Smooth muscle cell (in vitro differentiated cells): ENCODE measurements at regions not wholly inside any gene's neighbourhood (a gene's known extent, or its start where the extent isn't known, plus 50 kb on each side); places are given as distances from the start of the nearest gene placed in this dataset.

Experiments
- DNase-seq: peaks from one replicate; lab custom pipeline; 2025; ENCODE audit not compliant: unreplicated experiment; lab: John Stamatoyannopoulos, UW
- H2AFZ ChIP-seq: fragments of 200-600 bp; sonication (generic); 2 replicates; pipeline ENCODE4 v1.6.0; 2016; ENCODE audit warnings: antibody characterized with exemption, low read depth, mild to moderate bottlenecking
- H3F3A ChIP-seq: fragments of 200-600 bp; sonication (generic); 2 replicates; pipeline ENCODE4 v1.6.0; 2017; ENCODE audit warnings: antibody characterized with exemption, low read depth
- H3K27ac ChIP-seq: fragments of 200-600 bp; sonication (generic); 2 replicates; pipeline ENCODE4 v1.5.1; 2016; ENCODE audit warnings: low read depth, mild to moderate bottlenecking
- H3K27me3 ChIP-seq: fragments of 200-600 bp; sonication (generic); 2 replicates; pipeline ENCODE4 v1.6.1; 2016; ENCODE audit warnings: low read depth, mild to moderate bottlenecking
- H3K36me3 ChIP-seq: fragments of 200-600 bp; sonication (generic); 2 replicates; pipeline ENCODE4 v1.5.1; 2016; ENCODE audit warnings: low read depth
- H3K4me1 ChIP-seq: fragments of 200-600 bp; sonication (generic); 2 replicates; pipeline ENCODE4 v1.5.1; 2016; ENCODE audit warnings: low read depth
- H3K4me2 ChIP-seq: fragments of 200-600 bp; sonication (generic); 2 replicates; pipeline ENCODE4 v1.6.0; 2016; ENCODE audit warnings: mild to moderate bottlenecking
- H3K4me3 ChIP-seq: fragments of 200-600 bp; sonication (generic); 2 replicates; pipeline ENCODE4 v1.5.1; 2016; ENCODE audit warnings: mild to moderate bottlenecking
- H3K79me2 ChIP-seq: fragments of 200-600 bp; sonication (generic); 2 replicates; pipeline ENCODE4 v1.6.0; 2016; ENCODE audit warnings: low read depth, mild to moderate bottlenecking
- H3K9ac ChIP-seq: fragments of 200-600 bp; sonication (generic); 2 replicates; pipeline ENCODE4 v1.6.0; 2016; ENCODE audit warnings: low read depth
- H3K9me3 ChIP-seq: fragments of 200-600 bp; sonication (generic); replicated peaks from 2 replicates; pipeline ENCODE4 v1.5.1; 2016; ENCODE audit warnings: low read depth
- H4K20me1 ChIP-seq: fragments of 200-600 bp; sonication (generic); 2 replicates; pipeline ENCODE4 v1.6.0; 2016; ENCODE audit warnings: low read depth
- WGBS: methylation state at CpG from one replicate; pipeline ENCODE4 v1.1.7; 2016; ENCODE audit warnings: low lambda C conversion rate; 5-methylcytosine and 5-hydroxymethylcytosine counted together
- TF ChIP-seq, protein P1 (sequence below): fragments of 200-600 bp; sonication (generic); IDR thresholded peaks from 2 replicates; pipeline ENCODE4 v1.5.1; 2017; ENCODE audit warnings: borderline replicate concordance, mild to moderate bottlenecking, antibody characterized with exemption; ENCODE audit not compliant: insufficient read depth, poor library complexity, severe bottlenecking

DNA sequence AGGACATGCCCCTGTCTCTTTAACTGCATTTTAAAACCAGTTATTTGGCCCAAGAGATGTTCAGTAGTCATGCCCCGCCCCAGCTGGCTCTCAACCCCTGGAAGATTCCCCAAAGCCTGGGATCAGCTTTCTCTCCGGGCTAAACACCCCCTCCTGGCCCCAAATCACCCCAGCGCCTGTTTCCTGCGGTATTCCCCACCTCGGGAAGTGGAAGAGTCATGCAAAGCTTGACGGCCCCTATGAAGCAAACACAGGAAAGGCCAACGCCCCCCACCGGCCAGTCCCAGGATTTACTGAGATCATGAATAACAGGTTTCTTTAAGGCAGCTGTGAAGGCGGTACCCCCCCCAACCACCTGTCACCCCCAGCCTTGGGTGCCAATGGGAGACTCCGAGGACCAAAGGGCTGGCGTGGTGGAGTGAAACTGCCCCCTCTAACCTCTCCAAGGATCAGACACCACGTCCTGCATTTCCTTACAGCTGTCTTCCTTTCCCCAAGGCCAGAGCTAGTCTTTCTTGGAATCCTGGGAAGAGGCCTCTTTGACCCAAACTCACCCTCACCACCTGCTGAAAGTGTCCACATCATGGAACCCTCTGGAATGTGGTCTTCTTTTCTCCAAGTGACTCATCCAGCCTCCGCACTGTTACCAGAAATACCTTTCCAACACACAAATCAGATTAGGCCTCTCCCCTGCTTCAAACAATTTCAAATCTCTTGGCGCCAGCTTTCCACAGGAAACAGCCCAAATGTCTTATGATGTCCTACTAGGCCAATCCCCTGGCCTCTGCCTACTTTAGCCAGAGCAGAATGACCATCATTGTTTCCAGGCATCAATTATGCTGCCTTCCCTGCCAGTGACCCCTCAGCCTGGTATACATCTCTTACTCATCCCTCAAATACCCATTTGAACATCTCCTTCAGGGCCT is 301.5 kb downstream of the ZEB1 start:
- H3K9me3 ChIP-seq, result peaks cover 13% of the 10 kb centered on the region
- no peaks in the 10 kb centered on the region for H4K20me1 ChIP-seq
- no peaks in the 10 kb centered on the region for H3K79me2 ChIP-seq
- no peak for DNase-seq
- H3K36me3 ChIP-seq, result no peaks in the 10 kb centered on the region
- no peak overlapping the region for H3K9ac ChIP-seq
- peaks cover 6% of the 10 kb centered on the region for H3K4me1 ChIP-seq
- H3F3A ChIP-seq, result no peaks in the 10 kb centered on the region
- no peak overlapping the region for H2AFZ ChIP-seq
- no peak overlapping the region for H3K4me2 ChIP-seq
- WGBS, result 65% methylated on average over 14 of the region's 14 CpGs
- TF ChIP-seq, protein P1, sequence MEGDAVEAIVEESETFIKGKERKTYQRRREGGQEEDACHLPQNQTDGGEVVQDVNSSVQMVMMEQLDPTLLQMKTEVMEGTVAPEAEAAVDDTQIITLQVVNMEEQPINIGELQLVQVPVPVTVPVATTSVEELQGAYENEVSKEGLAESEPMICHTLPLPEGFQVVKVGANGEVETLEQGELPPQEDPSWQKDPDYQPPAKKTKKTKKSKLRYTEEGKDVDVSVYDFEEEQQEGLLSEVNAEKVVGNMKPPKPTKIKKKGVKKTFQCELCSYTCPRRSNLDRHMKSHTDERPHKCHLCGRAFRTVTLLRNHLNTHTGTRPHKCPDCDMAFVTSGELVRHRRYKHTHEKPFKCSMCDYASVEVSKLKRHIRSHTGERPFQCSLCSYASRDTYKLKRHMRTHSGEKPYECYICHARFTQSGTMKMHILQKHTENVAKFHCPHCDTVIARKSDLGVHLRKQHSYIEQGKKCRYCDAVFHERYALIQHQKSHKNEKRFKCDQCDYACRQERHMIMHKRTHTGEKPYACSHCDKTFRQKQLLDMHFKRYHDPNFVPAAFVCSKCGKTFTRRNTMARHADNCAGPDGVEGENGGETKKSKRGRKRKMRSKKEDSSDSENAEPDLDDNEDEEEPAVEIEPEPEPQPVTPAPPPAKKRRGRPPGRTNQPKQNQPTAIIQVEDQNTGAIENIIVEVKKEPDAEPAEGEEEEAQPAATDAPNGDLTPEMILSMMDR, result no peak
- H3K27ac ChIP-seq, result no peak overlapping the region
- H3K4me3 ChIP-seq, result no peak overlapping the region
- H3K27me3 ChIP-seq, result no peaks in the 10 kb centered on the region

- Histone ChIP-seq H3K36me3 (no peaks in the 10 kb centered on the region), H4K20me1 (no peaks in the 10 kb centered on the region), H3K9ac (no peak overlapping the region), H3K9me3 (peaks cover 7% of the 10 kb centered on the region), H3K4me3 (no peak overlapping the region), H3K4me1 (peaks cover 6% of the 10 kb centered on the region), H3K27me3 (no peaks in the 10 kb centered on the region), H3K79me2 (no peaks in the 10 kb centered on the region), H3F3A (no peaks in the 10 kb centered on the region), H3K27ac (no peak overlapping the region), H3K4me2 (no peak overlapping the region), H2AFZ (no peak overlapping the region)
- TF ChIP-seq, protein P1, result no peak
- no peak for DNase-seq
- WGBS, result 89% methylated on average over 8 of the region's 8 CpGs
Measured at GRCh38 chr10:31619531-31620061, 300.6 kb downstream of the ZEB1 start.

DNA sequence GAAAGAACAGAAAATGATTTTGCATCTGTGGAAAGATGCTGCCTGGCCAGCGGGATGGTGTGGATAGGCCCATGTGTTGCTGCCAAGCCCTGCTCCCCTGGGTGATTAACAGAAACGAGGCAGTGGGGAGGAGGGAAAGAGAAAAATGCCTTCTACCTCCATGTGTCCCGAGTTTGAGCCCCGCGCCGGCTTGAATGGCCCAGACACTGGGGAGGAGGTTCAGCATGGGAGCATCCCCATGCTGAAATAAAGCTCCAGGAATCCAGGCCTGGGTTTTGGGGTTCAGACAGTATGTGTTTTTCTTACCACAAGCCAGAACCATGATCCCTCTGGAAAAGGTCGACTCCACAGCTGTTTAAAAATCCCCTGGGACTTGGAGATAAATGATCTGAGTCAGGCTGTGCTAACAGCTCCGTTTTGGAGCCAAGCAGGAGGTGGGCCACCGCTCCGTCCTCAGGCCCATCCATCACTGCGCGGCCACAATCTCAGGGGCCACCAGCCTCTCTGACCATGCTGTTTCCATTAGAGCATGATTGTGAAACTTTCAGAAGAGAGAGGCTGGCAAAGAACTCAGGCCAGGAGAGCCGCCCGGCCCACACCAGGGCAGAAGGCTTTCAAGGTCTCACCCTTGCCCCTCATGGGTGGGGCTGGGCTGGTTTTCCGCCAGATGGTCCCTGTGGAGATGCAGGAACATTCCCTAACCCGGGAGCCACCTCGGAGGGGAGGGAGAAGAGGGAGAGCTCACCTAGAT is 299.7 kb downstream of the ZEB1 start:
- Histone ChIP-seq H3K4me1 (peaks cover 6% of the 10 kb centered on the region), H3K9ac (no peak overlapping the region), H3K4me3 (no peak overlapping the region), H4K20me1 (no peaks in the 10 kb centered on the region), H3K27me3 (no peaks in the 10 kb centered on the region), H3K4me2 (no peak overlapping the region), H3K79me2 (no peaks in the 10 kb centered on the region), H3K27ac (no peak overlapping the region), H3K9me3 (no peaks in the 10 kb centered on the region), H3F3A (no peaks in the 10 kb centered on the region), H3K36me3 (no peaks in the 10 kb centered on the region), H2AFZ (no peak overlapping the region)
- 62% methylated on average over 17 of the region's 17 CpGs for WGBS
- no peak for DNase-seq
- TF ChIP-seq, protein P1, result no peak
